Astrocyte (in vitro differentiated cells and primary cell): ENCODE measurements at regions not wholly inside any gene's neighbourhood (a gene's known extent, or its start where the extent isn't known, plus 50 kb on each side); places are given as distances from the start of the nearest gene placed in this dataset.

Source experiments
- CTCF ChIP-seq: IDR thresholded peaks from 2 replicates; pipeline ENCODE4 v1.5.1; 2011; ENCODE audit warnings: low read depth, mild to moderate bottlenecking, inconsistent platforms, low read length, moderate library complexity; ENCODE audit not compliant: insufficient read depth
- EZH2 ChIP-seq: IDR thresholded peaks from 2 replicates; pipeline ENCODE4 v1.6.1; 2012; ENCODE audit warnings: mild to moderate bottlenecking, low read length, inconsistent platforms; ENCODE audit not compliant: insufficient read depth

- TF ChIP-seq CTCF (no peak), EZH2 (no peak)
Observed at GRCh38 chr2:16168506-16169264, 228.3 kb downstream of the MYCN start.
